MM.1S (cell line): ENCODE measurements at regions not wholly inside any gene's neighbourhood (a gene's known extent, or its start where the extent isn't known, plus 50 kb on each side); places are given as distances from the start of the nearest gene placed in this dataset.

ENCODE experiments used
- CTCF ChIP-seq: fragments of 300-600 bp; sonication (generic); IDR thresholded peaks from 2 replicates; pipeline ENCODE4 v1.5.1; 2016; ENCODE audit warnings: antibody characterized with exemption, low read length, mixed read lengths
- EZH2 ChIP-seq: fragments of 300-600 bp; sonication (generic); optimal IDR thresholded peaks from 2 replicates; pipeline ENCODE3; 2017; ENCODE audit warnings: low read depth, mild to moderate bottlenecking, antibody characterized with exemption, low read length, mixed read lengths
- EZH2phosphoT487 ChIP-seq: fragments of 300-600 bp; sonication (generic); IDR thresholded peaks from 2 replicates; pipeline ENCODE4 v1.6.1; 2018; ENCODE audit warnings: antibody characterized with exemption, low read length

DNA sequence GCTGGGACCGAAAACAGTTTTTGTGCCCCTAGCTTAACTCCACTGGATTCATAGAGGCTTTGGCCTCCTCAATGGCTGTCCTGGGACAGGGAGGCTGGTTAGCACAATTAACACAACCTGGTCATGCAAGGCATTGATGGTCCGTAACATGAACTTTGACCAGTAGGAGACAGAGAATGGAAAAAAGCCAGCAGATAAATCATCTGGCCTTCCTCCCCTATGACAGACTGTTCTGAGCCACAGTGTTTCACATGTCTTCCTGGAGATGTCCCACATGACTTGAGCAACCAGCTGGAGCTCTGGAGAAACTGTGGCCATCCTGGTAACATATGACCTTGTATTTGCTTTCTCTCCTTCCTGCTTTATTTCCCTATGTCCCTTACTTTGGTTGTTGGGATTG, 244.2 kb downstream of the UQCRFS1 start:
- TF ChIP-seq CTCF (no peak), EZH2 (no peak), EZH2phosphoT487 (no peak)
